ENCODE measurements at regions not wholly inside any gene's neighbourhood (a gene's known extent, or its start where the extent isn't known, plus 50 kb on each side); places are given as distances from the start of the nearest gene placed in this dataset.
A peak's percentile ranks its signal among the peaks of the same experiment; 100 is the strongest.

GRCh38 chr16:66315210-66315825 is 51.2 kb upstream of the CDH5 start:
- DNase-seq (ENCODE audit: low read depth), result peak; percentile 78

- DNase-seq (ENCODE audit: low read depth), result no peak
These were observed 55.2 kb upstream of the CDH5 start for GRCh38 chr16:66311306-66311705.

GRCh38 chr16:66309215-66309807 is 57.2 kb upstream of the CDH5 start:
- no peak for DNase-seq (ENCODE audit: low read depth)

GRCh38 chr16:66308096-66308495 is 58.4 kb upstream of the CDH5 start:
- no peak for DNase-seq (ENCODE audit: low read depth)

GRCh38 chr16:66306366-66307150 is 59.9 kb upstream of the CDH5 start:
- DNase-seq (ENCODE audit: low read depth), result no peak

GRCh38 chr16:66304961-66305360 is 61.5 kb upstream of the CDH5 start:
- no peak for DNase-seq (ENCODE audit: low read depth)

GRCh38 chr16:66304151-66304550 is 62.3 kb upstream of the CDH5 start:
- no peak for DNase-seq (ENCODE audit: low read depth)

GRCh38 chr16:66300501-66300900 is 66.0 kb upstream of the CDH5 start:
- DNase-seq (ENCODE audit: low read depth), result no peak

- DNase-seq (ENCODE audit: low read depth), result no peak
These were observed 66.5 kb upstream of the CDH5 start for GRCh38 chr16:66300037-66300436.

GRCh38 chr16:66299349-66299748 is 67.1 kb upstream of the CDH5 start:
- no peak for DNase-seq (ENCODE audit: low read depth)

- no peak for DNase-seq (ENCODE audit: low read depth)
These were observed 67.8 kb upstream of the CDH5 start for GRCh38 chr16:66298571-66299120.

GRCh38 chr16:66298006-66298405 is 68.5 kb upstream of the CDH5 start:
- DNase-seq (ENCODE audit: low read depth), result no peak

GRCh38 chr16:66296591-66296990 is 69.9 kb upstream of the CDH5 start:
- no peak for DNase-seq (ENCODE audit: low read depth)

GRCh38 chr16:66295761-66296546 is 70.5 kb upstream of the CDH5 start:
- DNase-seq (ENCODE audit: low read depth), result no peak

- DNase-seq (ENCODE audit: low read depth), result no peak
These were observed 71.3 kb upstream of the CDH5 start for GRCh38 chr16:66295213-66295612.

- DNase-seq (ENCODE audit: low read depth), result no peak
These were observed 72.0 kb upstream of the CDH5 start for GRCh38 chr16:66294507-66294906.

- no peak for DNase-seq (ENCODE audit: low read depth)
These were observed 72.6 kb upstream of the CDH5 start for GRCh38 chr16:66293932-66294331.

- DNase-seq (ENCODE audit: low read depth), result no peak
These were observed 73.2 kb upstream of the CDH5 start for GRCh38 chr16:66293207-66293735.

GRCh38 chr16:66292241-66292935 is 74.1 kb upstream of the CDH5 start:
- DNase-seq (ENCODE audit: low read depth), result no peak

- no peak for DNase-seq (ENCODE audit: low read depth)
These were observed 74.7 kb upstream of the CDH5 start for GRCh38 chr16:66291833-66292232.

- DNase-seq (ENCODE audit: low read depth), result no peak
These were observed 76.1 kb upstream of the CDH5 start for GRCh38 chr16:66290431-66290830.

All from fibroblast of gingiva (primary cell).